COR-L47 (cell line): ENCODE measurements at regions not wholly inside any gene's neighbourhood (a gene's known extent, or its start where the extent isn't known, plus 50 kb on each side); places are given as distances from the start of the nearest gene placed in this dataset.
"Not testable (repeated sequence)": the region's sequence is repeated elsewhere in the genome, so short reads cannot be mapped to it uniquely, and the experiment has no call there.

ENCODE experiments used
- DNase-seq: peaks from one replicate; lab custom pipeline; 2025; lab: John Stamatoyannopoulos, UW

DNA sequence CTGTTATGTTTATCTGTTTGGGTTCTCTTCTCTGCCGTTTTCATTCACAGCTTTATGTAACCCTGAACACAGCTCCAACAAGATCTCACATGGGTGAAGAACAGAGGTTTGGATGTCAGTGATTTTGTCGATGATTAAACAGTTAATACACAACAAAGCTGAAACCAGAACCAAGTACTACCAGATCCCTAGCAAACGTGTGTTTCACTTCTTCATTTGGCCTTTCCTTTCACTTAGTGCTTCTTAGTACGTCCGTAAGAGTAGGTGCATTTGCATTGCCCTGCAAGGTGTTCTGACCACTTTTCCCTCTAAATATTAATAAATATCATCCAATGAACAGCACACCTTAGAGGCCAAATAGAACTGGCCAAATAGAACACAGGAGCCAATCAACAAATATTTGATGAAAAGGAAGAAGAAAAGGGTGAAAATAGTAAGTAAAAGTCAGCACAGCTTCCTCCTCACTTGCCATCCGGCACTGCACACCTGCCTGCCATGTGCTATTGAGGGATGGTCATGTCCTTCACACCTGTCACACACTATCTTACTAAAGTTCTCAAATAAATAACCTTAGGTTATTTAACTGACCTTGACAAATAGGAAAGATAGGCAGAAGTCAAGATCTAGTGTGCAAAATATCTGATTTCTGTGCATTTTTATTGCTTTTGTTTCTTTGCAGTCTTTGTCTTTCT, 252.6 kb upstream of the ANKRD30A start:
- DNase-seq = no peak

DNA sequence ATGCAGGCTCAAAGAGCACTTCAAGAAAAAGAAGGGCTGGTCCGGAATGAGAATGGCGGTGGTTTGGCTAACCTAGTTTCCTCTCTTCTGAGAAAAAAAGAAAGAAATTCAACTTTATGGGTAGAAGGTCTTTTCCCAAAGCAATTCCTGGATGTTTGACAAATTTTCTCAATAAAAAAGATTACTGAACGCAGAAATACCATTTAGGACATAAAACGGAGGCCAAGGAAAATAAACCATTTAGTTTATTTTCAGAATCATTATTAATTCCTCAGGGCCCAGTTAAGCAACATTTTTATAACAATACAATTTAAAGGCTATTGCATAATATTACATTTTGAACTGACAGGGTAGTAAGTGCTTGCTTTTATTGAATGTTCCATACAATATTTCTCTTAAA, 284.6 kb upstream of the ANKRD30A start:
- no peak for DNase-seq

DNA sequence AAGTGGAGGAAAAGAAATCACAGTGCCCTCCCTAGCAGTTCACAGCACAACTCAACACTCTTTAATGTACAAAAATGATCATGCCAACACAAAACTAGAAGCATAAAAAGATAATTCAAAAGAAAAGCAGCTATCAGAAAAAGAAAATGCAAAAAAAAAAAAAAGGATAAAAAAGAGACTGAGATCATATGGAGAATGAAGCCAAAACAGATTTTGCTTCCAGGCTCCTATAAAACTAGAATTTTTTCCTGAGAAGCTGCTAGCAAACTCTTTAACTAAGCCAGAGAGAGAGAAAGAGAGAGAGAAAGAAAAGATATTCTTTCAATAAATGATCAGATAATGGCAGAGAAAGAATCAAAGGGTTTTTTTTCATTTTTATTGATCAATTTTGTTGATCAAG, 288.0 kb upstream of the ANKRD30A start:
- no peak for DNase-seq

DNA sequence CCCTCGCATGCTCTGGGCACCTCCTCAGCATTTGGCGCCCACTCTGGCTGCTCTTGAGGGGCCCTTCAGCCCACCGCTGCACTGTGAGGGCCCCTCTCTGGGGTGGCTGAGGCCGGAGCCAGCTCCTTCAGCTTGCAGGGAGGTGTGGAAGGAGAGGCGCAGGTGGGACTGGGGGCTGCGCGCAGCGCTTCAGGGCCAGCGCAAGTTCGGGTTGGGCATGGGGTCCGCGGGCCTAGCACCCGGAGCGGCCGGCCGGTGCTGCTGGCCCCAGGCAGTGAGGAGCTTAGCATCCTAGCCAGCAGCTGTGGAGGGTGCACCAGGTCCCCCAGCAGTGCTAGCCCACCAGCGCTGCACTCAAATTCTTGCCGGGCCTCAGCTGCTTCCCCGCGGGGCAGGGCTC, 305.6 kb upstream of the ANKRD30A start:
- DNase-seq = no peak

DNA sequence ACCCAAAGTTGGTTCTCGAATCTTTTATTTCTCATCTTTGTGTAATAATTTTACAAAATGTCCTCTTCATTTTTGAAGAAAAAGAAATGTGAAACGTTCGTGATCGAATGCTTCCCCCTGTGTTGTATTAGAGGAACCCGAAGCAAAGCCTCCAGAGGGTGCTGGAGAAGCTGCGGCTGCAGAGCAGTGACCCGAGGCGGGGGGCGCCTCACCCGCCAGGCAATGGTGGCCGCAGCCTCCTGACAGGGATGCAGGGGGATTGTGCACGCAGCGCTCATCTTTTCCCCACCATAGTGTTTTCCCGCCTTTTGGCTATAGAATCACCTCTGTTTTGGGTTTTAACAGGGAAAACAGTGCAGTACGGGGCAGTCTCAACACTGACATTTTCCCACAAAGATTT, 307.5 kb upstream of the ANKRD30A start:
- no peak for DNase-seq

DNA sequence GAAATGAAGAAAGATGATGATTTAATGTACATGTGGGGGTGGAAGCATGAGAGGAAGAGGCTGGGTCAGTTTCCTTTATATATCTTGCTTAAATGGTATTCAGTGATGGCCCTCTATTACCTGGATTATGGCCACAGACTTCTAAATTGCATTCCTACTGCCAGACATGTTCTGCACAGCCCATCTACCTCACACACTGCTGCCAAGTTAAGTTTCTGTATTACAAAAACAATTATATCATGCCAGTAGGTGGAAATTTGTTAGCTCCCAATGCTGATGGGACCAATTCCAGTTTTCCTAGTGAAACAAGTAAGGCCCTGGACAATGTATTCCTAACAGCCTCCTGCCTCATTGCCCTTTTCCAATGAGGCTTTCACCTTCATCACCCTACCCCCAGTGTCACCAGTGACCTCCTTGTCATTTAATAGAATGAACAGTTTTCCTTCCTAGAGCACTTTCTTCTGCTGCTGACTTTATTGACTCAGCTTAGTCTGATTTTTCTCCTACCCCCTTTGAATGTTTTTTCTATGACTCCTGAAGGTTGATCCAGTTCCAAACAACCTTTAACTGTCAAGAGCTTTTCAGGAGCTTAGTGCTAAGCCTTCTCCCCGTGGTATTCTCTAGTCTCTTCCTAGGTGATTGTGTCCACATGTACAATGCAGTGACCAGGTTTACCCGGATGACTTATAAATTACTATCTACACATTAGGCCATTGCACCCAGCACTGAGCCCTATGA, 316.6 kb upstream of the ANKRD30A start:
- DNase-seq = no peak

DNA sequence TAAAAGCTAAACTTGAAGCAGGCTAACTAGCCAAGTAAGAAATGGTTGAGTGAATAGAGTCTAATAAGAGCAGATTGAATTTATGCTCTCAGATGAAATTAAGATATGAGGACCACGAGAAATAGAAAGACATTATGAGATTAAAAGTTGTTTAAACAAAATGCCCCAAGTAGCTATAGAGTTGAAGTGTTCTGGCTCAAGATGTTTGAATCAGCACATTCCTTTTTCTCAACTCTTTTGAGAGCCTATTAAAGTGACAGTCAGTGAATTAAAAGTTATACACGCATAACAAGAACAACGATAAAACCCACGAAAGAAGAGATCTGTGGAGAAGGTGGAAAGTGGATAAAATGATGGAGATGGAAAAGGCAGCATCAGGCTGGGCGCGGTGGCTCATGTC, 322.2 kb upstream of the ANKRD30A start:
- no peak for DNase-seq

DNA sequence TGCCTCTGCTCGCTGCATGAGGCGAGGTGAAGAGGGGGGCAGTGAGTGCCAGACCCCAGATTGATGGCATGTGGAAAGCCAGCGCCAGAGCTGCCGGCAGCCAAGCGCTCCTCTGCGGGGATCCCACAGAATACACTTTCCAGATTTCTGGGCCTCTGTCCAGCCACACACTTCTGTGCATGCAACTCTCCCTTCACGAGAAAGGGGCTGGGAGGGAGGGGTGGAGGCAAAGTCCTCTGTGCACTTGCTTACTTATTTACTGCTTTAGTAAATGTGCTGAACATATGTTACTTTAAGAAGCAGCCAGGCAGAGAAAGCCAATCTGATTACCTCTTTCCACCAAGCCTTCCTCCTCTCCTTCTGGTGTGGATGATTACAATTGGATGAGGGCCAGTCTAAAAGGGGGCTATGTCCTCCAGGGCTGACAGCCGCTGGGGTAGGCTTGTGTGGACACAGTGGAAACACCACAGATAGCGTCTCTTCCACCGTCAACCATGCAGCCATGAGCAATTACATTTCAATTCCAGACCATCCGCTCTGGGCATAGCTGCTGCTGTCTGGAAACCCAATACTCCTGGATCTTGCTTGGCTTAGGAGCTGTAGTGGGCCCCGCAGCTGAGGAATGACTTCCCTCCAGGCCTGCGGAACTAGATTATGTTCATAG, 322.8 kb upstream of the ANKRD30A start:
- DNase-seq = no peak

DNA sequence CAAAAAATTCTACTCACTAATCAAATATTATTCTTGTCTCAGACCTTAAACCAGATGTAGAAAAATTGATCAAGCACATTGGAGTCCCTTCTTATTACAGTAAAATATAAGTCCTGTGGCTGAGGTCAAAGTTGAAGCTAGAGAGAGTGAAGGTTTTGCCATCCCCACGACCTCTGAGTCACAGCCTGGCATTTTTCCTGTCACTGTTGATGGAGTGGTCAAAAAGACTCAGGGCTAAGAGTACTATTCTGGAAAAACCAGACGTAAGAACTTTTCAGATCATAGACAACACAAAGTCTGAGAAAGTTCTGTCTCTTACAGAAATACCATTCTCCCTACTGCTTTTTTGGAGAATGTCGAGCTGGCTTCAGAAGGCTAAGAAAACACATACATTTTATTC, 323.7 kb upstream of the ANKRD30A start:
- no peak for DNase-seq

DNA sequence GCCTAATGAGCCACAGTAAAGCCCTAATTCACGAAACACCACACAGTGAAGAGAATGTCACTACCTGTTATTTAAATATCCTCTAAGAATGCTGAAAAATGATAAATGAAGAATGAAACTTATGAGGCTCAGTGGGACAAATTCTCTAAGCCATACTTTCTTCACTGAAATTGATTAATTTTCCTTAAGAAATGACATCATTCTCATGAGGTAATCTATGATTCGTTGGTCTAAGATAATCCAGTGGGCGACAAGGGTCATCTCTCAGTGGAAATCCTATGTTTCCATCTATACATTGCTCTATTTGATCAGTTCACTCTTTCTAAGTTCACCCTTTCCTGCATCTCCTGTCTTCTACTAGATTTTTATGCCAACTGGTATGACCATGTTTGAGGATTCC, 330.4 kb upstream of the ANKRD30A start:
- DNase-seq = no peak

DNA sequence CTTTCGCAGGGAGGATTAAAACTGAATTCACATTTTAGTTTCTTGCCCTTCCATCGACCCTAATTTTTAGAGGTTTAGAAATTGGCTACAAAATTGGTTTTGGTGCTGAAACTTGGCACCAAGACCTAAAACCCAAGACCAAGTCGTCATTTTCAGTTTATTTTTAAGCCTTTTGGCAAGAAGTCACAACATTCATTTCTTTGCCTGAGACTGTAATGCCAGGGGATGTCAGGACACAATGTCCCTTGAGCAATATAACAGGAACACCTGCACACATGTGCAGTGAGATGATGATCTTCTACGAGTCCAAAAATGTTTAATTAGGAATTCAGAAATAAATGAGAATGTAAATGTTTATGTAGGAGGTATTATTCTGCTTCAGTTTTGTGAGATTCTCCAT, 335.4 kb upstream of the ANKRD30A start:
- DNase-seq = no peak

DNA sequence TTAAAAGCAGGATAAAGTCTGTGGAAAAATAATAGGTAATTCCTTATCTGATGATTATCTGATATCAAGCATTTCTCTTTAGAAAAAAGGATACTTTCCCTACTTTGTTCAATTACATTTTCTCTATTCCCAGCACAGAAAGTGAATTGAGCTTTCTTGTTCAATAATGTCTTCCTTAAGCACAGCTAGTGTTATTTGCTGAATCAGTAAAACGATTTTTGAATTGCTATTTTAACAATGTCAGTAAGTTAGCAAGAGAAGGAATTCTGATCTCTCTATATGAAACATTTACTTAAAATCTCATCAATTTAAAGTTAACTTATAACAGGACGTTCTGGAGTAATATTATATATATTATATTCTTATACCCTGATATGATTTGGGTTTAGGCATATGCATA, 337.2 kb upstream of the ANKRD30A start:
- no peak for DNase-seq

DNA sequence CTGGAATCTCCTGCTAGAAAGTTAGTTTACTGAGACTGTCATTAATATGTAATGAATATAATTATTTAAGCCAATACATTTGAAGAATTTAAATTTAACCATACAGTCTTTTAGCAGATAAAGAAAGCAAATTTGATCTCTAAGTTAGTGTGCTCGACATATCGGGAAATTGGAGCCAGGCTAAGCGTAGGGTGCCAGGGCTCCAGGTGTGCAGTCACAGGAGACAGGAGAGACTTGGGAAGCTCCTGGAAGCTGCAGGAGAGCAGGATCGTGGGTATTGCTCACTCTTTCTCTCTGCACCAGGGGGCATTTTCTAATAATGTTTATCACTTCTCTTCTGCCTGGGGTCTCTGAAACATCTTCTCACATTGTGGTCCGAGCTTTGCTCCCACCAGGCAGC, 342.0 kb upstream of the ANKRD30A start:
- no peak for DNase-seq

DNA sequence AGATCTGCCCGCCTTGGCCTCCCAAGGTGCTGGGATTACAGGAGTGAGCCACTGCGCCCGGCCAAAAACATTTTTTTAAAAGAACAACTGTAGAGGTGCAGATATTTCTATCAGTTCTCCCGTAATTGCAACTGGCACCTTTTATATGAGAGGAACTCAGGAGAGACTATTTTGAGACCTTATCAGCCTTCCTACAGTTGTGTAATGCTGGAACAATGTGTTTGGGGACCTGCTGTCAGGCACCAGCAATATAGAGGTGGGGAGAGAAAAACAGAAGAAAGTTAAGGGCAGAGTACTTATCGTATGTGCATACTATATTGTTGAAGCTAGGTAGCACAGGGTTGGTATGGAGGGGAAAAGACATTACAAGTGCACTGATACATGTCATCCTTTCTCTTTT, 343.8 kb upstream of the ANKRD30A start:
- DNase-seq = no peak

DNA sequence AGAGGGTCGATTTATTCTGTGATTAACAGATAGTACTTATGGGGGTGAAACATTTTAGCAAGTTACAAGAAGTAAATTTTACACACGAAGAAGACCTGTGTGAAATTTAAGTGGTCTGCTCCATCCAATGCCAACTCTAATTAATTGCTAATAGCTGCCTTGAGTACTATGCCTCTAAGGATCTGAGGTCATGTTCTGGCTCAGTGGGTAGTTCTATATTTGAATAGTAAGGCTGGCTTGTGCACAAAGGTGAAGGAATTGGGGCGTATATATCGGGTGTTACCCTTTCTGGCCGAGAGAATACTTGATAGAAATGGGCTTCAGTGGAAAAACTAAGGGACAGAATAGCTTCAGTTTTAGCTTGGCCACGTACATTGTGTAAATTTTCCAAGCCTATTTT, 345.2 kb upstream of the ANKRD30A start:
- no peak for DNase-seq

DNA sequence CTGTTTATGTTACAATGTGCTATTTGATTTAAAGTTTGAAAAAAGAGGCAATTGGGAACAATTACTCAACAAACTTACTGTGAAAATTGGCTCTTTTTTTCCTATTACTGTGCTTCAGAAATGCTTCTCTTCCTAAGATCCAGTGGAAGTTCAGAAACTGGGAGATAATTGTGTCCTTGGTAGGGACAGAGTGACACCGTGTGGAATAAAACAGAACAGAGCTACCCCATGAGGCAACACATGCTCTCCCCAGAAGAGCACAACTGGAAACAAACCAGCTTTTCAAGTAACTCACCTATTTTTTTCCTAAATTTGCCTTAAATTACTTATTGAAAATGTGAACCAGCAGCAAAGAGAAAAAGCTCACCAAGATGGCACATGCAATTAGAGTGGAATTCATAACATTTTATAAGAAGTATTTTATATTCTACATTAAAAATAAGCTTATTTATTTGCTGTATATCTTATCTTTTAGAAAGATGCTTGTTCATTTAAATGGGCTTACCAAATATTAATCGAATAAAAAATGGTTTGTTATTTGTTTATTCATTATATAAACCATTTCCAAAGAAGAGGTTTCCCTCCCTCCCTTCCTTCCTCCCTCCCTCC, 346.1 kb upstream of the ANKRD30A start:
- DNase-seq = peak; percentile 18

DNA sequence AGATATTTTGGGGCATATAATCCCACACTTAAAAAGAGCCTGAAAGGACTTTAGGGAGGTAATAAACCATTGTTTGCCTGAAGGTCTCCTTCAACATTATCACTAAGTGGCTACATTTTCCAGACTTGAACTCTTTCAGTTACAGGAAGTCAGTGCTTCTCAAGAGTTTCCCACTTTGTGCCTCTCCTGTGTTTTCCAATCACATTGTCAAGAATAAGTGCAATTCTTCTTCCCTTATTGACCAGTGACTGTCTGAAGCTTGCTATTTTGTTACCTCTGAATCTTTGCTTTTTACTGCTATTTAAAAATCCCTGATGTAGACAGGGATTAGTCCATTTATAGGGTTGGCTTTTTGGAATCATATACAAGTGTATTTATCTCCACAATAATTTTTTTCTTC, 346.7 kb upstream of the ANKRD30A start:
- no peak for DNase-seq

DNA sequence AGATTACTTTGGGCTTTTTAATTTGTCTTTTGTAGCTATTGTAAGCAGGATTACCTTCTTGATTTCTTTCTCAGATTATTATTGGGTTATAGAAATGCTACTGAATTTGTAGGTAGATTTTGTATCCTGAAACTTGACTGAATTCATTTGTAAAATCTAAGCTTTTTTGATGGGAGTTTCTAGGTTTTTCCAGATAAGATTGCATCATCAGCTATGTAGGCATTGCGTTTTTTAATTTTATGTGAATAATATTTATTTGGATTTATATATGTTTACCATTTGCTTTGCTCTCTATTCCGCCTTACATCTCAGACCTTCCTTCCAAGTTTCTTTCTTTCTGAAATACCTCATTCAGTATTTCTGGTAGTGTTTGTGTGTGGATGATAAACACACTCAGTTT, 351.7 kb upstream of the ANKRD30A start:
- no peak for DNase-seq

DNA sequence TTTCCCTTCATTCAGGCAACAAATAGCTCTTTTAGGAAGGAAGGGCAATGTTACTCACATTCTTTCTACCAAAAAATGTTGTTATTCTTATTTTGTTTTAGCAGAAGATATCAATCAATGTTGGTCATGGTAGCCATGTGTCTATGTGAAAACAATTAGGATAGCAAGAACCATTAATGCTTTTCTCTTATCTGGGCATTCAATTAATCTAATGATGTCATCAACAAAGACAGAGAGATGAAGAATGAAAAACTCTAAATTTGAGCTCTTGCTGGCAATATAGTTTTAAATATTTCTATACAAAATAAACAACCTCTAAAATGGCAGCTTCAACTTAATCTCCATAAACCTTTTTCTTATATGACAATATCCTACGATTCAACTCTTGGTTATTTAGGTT, 353.7 kb upstream of the ANKRD30A start:
- no peak for DNase-seq

DNA sequence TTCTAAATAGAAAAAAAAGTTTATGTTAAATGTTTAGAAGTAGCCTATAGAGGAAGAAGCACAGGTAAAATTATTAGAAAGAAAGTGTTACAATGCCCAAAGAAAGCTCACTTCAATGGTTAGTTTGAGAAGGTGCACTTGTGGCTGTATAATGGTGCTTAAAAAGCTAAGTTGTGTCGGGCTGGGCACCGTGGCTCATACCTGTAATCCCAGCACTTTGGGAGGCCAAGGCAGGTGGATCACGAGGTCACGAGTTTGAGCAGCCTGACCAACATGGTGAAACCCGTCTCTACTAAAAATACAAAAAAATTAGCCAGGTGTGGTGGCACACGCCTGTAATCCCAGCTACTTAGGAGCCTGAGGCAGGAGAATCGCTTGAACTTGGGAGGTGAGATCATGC, 355.7 kb upstream of the ANKRD30A start:
- not testable (repeated sequence) for DNase-seq

DNA sequence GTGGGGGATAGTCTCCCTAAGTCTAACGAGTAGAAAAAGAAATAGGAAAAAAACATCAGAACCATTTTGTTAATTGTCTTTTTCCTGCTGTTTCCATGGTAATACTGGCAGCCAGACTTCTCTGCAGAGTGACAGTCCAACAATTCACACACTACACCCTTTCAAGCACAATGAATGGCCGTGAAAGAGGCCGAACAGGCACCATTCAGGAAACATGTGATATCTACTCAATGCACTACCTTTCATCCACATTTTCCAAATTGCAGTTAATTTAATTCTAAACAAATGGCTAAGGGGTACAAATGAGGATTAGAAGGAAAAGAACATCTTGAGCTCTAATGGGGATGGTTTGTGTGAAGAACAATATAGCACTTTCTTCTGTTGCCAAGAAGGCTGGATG, 358.5 kb upstream of the ANKRD30A start:
- no peak for DNase-seq

DNA sequence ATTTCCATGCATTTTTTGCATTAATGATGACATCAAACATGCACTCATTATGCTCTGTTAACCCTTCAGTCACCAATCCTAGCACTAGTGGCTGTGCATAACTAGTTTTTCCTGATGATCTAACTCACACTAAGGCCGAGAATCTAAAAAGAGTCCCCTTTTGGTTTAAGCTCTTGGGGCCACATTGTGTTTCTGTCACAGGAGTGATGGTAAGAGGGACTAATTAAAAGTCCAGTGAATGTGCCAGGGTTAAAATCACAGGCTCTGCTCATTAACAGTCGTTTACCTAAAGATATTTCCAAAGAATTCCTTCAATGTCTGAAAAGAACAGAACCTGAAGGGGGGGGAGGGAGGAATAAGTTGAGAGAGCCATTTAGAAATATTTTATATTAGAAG, 359.0 kb upstream of the ANKRD30A start:
- no peak for DNase-seq

DNA sequence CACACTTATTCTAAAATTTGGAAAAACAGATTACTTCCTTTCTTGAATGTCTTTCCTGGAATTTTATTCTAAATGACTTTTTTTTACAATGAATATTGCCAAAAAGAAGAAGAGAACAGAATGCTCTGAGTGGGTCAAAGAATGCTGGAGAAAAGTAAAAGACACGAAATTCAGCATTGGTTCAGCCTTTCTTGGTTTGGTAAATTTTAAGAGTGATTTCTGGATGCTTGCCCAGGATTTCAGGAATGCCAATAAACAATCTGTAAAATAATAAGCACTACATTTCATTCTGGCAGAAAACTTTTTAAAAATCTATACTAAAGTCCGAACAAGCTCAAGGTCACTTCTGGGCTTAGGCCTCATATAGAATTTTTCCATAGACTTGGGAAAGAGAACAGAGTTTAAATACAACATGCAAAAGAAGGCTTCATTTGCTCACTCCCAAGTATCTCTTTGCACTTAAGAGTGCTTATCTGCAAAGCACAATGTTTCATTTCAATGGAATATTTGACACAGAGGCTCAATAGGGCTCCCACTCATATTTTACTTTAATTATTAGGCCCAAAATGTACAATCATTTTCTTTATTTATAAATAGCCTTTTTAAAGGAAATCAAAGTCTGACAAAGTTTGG, 359.5 kb upstream of the ANKRD30A start:
- DNase-seq = no peak
